Hippocampal formation (tissue), 2 donors: ENCODE measurements at regions not wholly inside any gene's neighbourhood (a gene's known extent, or its start where the extent isn't known, plus 50 kb on each side); places are given as distances from the start of the nearest gene placed in this dataset.

ENCODE experiments used
- DNase-seq, 2 donors: peaks; one replicate each; lab custom pipeline; 2025; lab: John Stamatoyannopoulos, UW

DNA sequence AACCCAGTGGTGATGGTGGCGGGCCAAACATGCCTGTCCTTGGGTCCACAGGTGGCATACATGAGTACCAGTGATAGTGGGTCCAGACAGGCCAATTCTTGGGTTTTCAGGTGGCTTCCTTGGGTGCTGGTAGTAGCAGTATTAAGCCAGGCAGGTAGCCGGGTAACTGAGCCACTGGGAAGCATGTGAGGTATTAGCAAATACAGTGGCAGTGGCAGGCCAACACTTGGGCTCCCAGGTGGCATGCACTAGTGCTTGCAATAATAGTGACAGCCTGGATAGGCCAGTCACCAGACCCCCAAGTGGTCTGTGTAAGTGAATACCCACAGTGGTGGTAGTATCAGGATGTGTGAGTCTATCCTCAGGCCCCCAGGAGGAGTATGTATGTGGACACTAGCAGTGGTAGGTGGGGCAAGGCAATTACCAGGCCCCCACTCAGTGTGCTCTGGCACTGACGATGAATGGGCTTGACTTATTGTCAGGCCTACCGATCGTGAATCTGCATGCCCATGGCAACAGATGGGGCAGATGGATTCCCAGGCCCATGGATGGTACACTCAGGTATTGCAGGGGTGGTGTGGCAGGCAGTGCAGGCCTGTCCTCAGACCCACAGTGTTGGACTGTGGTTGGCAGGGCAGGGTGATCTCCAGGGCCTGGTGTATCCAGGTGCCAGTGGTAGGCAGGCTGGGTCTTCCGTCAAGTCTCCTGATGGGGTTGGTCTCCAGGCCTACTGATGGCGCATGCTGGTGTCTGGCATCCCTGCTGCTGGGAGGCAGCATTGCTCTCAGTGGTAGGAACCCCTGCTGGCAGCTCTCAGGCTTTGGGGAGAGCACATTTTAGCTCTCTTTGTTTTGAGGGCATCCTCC, 840.7 kb downstream of the FAM181B start:
- no peak for DNase-seq

DNA sequence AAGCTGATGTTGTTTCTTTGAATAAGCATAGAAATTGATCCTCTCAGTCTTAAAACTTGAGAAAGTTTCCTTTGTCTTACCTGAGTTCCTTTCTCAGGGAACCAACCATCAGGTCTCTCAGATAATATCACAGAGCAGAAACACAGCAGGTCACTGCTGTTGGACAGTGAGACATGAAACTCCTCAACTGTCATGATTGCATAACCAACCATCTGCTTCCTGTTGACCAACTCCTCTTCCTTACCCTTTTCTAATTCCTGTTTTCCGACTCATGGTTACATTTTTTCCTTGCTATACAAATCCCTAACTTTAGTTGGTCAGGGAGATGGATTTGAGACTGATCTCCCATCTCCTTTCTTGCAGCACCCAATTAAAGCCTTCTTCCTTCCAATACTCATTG, 845.3 kb downstream of the FAM181B start:
- DNase-seq = no peak

DNA sequence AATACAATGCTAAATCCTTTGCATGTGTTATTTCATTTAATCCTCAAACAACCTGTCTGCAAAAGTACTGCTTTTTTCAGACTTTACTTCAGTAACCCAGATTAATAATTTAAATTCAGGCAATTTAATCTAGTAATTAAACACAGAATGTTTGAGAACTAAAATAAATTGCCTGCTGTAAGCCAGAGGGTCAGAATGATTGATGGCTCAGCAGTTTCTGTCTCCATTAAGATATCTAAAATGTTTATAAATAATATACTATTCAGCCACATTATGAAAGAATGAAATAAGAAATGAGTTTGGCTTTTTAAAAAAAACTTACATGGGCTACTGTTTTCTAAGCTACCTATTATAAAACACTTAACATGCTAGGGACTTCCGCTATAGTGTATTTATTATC, 846.0 kb downstream of the FAM181B start:
- DNase-seq = no peak

DNA sequence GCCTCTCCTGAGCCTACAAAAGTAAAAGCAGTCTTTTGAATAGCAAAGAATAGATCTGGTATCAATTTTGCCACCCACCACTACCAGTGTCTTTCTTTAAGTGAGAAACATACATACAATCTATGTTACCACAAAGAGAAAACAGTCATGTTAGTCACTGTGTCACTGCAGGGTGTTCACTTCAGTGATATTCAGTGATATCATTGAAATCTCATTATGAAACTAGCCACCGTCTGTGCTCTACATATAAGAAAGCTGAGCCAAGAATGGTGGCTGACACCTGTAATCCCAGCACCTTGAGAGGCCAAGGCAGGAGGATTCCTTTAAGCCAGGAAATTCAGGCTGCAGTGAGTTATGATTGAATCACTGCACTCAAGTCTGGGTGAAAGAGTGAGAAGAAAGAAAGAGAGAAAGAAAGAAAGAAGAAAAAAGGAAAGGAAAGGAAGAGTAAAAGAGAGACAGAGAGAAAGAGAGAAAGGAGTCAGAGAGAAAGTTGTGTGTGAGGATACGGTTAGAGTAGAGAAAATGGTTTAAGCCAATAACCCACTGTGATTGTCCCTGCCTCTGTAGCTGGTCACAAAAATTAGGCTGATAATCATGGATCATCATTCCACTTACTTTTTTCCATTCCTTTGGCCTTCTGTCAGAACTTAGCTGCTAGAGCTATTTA, 847.1 kb downstream of the FAM181B start:
- no peak for DNase-seq

DNA sequence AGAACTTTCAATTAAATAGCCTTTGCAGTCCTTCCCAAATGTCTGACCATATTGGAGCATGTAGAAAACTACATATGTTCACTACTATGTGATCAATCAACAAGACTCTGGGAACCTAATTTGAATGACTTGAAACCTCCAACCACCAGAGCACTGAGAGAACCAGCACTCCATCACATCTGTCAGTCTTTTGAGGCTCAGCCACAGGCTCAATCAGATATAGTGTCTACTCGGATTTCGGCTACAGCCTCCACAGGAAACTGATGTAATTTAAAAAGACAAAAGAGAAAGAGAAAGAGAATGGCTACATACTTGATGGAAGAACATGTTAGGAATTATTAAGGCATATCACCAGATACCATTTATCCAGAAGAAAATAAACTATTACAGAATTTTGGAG, 859.0 kb downstream of the FAM181B start:
- no peak for DNase-seq

DNA sequence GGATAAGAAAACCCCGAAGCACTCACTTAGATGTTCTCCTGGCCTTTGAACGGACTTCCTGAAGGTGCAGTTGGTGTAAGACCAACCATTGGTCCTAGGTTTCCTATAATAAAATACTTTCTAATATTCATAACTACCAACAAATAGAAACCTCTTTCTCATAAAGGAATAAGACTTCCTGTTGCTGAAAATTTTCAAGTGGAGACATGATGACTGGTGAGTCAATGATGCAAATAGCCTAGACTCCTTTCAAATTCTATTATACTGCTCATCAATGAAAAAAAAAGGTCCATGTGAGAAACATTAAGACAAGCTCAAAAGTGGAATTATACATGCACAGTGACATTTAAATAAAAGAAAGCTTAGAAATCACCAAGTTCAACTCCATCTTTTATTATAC, 862.8 kb downstream of the FAM181B start:
- no peak for DNase-seq

DNA sequence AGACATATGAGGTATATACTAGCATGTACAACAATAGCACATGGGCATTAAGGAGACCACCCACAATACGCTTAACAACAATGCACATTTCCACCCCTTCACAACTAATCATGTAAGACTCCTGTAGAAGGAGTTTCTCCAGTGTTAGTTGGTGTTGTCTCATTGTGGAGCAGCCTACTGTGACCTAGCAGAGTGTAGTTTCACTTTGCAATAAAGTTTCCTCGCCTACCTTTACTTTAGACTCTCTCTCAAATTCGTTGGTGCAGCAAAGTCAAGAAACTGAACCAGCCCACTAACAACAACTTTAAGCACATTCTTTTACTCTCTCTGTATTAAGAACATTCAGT, 863.6 kb downstream of the FAM181B start:
- no peak for DNase-seq

DNA sequence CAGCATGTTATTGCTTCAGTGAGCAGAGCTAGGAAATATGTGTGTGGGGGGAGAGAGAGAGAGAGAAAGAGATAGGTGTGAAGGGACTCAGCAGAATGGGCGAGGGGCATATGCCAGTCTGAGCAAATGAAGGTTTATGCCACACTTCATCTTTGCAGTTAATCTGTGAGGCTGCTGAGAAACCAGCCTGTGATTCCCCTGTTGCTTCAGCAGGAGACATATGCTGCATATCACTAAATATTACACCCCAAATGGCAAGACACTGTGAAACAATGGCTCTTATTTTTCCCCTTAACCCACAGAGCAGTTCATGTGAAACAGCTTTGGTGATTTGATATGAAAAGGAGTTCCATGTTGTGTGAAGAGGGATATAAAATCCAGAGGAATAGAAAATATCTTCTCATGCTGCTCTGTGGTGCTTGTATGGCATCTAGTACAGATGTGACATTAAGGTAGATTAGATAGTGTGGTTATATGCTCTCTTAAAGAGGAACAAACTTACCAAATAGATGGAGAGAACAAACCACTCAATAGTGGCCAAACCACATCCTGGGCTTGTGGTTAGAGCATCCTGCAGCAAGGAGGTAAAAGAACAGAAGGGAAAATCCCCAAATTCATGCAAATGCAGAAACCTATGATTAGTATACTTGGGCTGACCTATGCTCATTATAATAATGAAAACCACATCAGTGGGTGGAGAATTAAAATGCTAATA, 864.2 kb downstream of the FAM181B start:
- no peak for DNase-seq

DNA sequence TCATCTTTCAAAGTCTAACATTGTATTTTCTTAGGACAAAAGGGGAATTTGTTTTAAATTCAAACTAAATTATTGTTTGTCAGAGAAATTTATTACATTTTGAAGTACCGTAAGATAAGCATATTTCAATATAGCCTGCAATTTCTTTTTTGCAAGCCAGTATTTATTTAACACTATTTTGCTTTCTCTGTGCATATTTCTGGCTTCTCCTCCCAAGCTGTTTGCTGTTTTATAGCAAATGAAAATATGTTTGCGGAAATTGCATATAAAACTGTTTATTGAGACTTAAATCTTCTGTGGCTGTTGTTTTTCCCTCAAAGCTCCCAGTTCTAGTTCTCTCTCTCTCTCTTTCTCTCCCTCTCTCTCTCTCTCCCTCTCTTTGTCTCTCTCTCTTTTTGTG, 866.8 kb downstream of the FAM181B start:
- no peak for DNase-seq

DNA sequence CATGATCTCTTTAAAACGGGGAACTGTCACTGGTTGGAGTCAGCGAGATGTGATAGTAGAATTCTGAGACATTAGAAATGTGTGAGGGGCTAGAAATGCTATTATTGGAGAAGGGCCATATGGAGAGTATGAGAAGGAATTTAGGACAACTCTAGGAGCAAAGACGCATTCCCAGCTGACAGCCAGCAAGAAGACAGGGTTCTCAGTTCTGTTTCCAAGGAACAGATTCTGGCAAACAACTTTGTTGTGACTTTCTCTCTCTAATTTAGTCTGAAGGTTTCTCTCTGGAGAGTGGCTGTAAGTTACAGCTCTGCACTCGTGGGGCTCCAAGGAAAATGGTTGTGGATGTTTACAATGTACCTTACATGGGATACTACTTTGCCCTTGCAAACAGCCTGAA, 876.3 kb downstream of the FAM181B start:
- no peak for DNase-seq

DNA sequence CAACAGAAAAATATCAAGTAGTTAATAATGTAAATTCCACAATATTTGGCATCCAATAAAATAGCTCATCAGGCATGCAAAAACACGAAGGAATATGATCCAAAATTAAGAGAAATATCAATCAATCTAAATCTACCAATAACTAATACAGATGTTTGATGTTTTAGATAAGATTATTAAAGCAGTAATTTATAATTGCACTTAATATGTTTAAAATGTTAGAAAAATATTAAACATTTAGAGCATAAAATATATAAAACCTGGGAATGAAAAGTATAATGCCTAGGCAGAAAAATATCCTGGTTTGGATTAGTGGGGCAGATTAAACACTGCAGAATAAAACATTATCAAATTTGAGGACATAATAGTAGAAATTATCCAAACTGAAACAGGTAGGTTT, 879.9 kb downstream of the FAM181B start:
- no peak for DNase-seq

DNA sequence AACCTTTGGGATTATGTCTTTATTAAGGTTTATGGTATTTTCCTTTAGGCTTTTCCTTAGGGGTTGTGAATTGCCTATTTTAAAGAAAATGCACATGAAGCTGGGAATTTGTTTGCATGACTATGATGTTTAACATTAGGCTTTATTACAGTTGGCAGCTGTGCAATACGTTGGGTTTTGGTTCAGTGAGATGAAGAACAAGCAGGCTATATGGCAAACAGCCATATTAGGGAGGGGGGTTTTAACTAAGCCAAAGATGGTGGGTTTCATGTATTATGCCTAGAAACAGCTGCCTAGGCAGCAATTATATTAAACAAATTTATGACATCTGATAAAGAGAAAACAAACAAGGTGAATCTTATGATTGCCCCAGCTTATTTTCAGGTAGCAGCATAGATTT, 880.8 kb downstream of the FAM181B start:
- DNase-seq = no peak

DNA sequence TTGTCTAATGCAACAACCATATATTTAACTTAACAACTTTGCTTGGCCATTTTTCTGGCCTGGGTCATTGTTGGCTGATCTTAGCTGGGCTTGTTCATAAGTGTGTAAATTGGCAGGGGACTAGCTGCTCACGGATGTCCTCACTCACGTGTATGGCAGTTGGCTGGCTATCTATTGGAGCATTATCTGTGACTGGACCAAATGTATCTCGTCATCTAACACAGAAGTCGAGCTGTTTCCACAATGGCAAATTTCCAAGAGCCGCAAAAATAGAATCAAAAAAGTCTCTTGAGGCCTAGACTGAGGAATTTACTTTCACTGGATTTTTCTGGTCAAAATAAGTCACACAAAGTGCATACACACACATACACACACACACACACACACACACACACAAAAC, 893.3 kb downstream of the FAM181B start:
- DNase-seq = no peak

DNA sequence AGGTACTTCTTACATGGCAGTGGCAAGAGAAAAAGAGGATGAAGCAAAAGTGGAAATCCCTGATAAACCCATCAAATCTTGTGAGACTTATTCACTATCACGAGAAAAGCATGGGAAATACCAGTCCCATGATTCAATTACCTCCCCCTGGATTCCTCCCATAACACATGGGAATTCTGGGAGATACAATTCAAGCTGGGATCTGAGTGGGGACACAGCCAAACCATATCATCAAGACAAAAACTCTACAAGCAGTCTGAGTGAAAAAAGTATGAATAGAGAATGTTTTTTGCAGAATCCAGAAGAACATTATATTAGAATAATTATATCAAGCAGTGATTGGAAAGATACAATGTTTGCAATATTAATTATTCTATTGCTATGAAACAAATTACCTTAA, 893.7 kb downstream of the FAM181B start:
- DNase-seq = no peak

DNA sequence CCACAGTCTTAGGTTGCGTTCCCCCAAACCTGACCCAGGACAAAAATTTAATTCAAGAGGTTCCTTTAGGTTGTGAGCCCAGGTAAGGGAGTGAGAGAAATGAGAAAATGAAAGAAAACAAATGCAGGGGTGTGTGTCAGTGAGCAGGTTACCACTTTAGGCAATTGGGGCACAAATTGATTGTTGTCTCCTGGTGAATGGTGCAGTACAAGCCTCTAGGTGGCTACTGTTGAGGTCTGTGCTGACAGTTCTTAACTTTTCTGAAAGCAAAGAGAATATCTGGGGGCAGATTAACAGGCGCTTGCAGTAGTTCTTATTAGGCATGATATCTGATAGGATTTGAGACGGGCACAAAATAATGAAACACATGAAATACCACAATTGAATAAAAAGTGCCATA, 894.6 kb downstream of the FAM181B start:
- DNase-seq = no peak

DNA sequence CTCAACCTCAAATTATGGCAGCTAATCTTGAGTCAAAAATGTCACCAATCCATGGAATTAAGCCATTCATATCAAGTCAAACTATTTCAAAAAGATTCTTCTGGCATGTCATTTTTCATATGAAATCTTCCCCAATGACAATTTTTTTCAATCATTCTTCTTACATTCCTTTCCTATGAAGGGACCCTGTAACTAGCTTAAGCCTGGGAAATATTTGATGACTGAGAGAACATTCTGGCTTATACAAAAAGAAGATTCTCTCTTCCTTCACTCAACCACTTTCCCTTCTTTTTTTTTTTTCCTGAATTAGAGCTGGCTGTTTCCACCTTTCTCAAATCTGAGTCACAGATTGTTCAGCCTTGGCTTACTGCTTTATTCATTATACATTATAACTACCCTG, 903.7 kb downstream of the FAM181B start:
- no peak for DNase-seq

DNA sequence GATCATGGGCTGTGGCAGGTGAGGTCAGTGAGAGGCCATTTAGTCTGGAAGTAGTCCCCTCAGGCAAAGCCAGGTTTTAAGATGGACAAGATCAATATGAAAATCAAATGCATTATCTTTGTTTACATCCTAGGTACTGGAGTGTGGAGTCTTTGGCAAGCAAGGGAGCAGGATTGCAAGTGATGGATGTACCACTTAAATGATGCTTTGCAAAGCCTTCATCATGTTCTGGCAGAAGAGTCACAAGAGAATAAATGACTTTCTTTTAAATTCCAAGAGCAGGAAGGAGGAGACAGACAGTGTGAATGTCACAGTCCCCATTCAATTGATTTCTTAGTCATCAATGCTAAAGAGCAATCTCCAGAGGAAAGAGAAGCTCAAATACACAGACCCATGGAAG, 908.3 kb downstream of the FAM181B start:
- DNase-seq = no peak

DNA sequence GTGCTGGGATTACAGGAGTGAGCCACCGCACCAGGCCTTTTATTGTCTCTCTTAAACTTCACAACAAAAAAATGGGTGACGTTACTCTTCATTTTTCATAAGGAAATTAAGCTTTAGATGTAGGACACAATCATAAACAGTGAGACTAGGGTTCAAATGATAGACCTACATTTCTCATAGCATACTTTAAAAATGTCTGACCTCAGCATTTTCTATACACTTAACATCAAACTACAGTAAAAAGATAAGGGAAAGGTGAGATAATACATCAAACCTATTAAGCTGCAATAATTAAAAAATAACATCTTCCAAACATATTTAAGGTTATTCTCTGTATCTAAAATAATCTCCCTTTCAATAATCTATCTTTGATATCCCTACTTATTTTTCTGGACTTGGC, 914.2 kb downstream of the FAM181B start:
- DNase-seq = no peak

DNA sequence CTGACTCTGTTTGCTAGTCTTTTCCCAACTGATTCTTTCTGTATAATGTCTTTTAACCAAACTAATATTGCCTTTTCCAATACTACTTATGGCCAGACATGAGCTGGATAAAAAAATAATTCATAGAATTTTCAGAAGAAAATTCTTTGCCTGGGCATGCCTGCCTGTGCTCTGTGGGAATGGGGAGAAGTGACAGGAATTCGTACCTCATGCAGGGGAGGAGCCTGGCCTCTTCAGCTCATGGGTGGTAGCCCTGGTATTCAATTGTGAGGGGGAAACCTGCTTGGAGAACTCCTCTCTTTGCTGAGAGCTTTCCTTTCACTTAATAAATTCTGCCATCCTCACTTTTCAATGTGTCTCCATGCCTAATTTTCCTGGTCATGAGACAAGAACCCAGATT, 928.8 kb downstream of the FAM181B start:
- no peak for DNase-seq

DNA sequence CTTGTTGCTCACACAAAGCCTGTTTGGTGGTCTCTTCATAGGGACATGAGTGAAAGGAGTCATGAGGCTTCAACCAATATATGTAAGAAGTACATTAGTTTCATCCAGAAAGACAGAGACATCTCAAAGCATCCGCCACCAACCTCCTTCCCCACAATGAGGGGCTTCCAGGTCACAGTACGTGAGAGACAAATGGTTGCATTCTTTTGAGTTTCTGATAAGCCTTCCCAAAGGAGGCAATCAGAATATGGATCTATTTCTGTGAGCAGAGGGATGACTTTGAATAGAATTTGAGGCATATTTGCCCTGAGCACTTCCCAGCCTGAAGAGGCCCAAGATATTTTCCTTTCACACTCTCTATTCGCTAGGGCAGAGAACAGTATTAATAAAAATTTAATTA, 931.1 kb downstream of the FAM181B start:
- DNase-seq = no peak

DNA sequence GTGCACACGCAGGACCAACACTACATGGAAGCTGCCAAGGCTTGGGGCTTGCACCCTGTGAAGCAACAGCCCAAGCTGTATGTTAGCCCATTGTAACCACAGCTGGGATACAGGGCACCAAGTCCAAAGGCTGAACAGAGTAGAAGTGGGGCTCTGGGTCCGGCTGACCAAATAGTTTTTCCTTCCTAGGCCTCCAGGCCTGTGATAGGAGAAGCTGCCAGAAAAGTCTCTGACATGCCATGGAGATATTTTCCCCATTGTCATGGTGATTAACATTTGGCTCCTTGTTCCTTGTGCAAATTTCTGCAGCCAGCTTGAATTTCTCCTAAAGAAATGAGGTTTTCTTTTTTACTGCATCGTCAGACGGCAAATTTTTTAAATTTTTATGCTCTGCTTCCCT, 941.2 kb downstream of the FAM181B start:
- no peak for DNase-seq

DNA sequence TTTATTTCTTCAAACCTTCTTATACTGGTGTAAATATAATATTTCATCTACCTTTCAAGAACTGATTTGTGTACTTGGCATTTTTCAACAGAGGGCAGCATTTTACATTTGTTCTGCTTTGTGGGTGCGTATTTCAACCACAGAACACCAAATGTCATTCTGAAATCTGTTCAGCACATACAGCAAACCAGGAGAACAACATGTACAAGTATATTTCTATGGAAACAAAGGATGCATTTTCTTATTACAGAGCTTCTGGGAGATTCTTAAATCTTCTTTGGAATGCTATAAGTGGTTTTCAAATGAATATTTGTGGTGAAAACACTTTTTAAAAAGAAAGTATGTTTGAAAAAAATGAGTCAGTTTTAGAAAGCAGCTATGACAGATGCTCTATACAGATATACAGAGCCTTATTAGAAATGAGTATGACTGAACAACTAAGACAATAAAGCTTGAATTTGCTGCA, 946.0 kb downstream of the FAM181B start:
- peak in 1 of 2 donors; percentile 22 for DNase-seq

DNA sequence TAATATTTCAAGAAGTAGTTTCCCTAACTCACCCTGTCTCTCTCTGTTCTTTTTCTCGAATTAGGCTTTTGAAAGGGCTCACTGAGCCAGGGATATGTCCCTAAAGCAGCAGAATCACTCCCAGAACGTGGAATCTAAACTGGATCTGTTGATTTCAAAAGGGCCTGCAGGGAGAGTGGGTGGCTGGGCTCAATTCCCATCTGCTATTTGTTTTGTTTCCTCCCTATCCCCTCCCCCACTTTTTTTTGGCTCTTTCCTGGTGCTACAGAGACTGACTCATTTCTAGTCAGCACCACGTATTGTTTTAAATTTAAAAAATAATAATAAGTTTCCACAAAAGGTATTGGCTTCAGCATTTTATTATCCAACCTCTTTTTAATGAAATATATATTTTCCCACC, 961.5 kb downstream of the FAM181B start:
- DNase-seq = no peak
